Adrenal gland (tissue), 5 donors: ENCODE measurements at regions not wholly inside any gene's neighbourhood (a gene's known extent, or its start where the extent isn't known, plus 50 kb on each side); places are given as distances from the start of the nearest gene placed in this dataset.

Experiments used
- POLR2A ChIP-seq, 2 donors: fragments of 450-650 bp; IDR thresholded peaks; one replicate each; pipeline ENCODE4 v1.6.1; 2017; ENCODE audit warnings: antibody characterized with exemption in 2 of 2, mild to moderate bottlenecking in 2 of 2, moderate library complexity in 1 of 2
- TF ChIP-seq, protein P1 (sequence below), 6 experiments: fragments of 450-650 bp in 4 of 6; fragments of 200-600 bp in 2 of 6; sonication (generic) in 1 of 6; IDR thresholded peaks; 1 replicate in 5 of 6; 2 replicates in 1 of 6; pipeline versions ENCODE4 v1.5.1 to v1.8.0; 2016 to 2021; ENCODE audit warnings: antibody characterized with exemption in 6 of 6, mild to moderate bottlenecking in 2 of 6, moderate library complexity in 1 of 6
- donor health status: DM: no; HTN: no; CAD: no.

DNA sequence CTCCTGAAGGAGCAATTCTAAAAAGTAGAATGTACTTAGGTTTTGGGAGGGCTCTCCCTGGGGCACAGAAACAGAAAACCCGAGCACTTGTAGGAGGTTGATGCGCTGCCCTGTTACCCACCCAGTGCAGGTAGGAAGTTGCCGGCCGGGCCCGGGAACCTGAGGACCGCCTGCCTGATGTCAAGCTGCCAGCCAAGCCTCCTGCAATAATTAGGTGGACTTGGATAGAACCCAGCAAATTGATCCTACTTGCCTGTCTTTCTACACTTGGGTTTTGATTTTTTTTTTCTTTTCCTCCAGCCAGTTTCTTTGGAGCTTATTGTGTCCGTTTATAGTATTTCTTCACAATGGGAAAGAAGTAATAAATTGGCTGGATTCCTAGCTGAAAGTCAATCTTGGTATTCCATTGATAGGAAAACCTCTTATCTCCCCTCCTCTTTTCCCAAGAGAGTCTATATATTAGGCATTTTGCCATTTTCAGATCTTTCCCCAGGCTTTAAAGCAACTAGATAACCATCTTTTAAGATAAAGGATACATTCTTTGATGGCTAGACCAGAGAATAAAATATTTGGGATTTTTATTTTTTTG, 78.3 kb upstream of the FYN start:
- TF ChIP-seq, protein P1, sequence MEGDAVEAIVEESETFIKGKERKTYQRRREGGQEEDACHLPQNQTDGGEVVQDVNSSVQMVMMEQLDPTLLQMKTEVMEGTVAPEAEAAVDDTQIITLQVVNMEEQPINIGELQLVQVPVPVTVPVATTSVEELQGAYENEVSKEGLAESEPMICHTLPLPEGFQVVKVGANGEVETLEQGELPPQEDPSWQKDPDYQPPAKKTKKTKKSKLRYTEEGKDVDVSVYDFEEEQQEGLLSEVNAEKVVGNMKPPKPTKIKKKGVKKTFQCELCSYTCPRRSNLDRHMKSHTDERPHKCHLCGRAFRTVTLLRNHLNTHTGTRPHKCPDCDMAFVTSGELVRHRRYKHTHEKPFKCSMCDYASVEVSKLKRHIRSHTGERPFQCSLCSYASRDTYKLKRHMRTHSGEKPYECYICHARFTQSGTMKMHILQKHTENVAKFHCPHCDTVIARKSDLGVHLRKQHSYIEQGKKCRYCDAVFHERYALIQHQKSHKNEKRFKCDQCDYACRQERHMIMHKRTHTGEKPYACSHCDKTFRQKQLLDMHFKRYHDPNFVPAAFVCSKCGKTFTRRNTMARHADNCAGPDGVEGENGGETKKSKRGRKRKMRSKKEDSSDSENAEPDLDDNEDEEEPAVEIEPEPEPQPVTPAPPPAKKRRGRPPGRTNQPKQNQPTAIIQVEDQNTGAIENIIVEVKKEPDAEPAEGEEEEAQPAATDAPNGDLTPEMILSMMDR (IDR thresholded peaks at IDR 0.05): no peak
- no peak for TF ChIP-seq POLR2A (IDR thresholded peaks at IDR 0.05)
